ENCODE measurements at regions not wholly inside any gene's neighbourhood (a gene's known extent, or its start where the extent isn't known, plus 50 kb on each side); places are given as distances from the start of the nearest gene placed in this dataset.

DNA sequence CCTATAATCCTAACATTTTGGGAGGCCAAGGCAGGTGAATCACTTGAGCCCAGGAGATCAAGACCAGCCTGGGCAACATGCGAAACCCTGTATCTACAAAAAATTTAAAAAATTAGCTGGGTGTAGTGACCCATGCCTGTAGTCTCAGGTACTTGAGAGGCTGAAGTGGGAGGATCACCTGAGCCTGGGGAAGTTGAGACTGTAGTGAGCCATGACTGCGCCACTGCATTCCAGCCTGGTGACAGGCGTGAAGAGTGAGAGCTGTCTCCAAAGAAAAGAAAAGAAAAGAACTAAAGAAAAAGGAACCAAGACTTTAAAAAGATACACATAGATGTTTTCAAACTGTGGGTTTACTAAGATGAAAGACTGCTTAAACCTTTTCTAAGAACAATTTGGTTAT lies 129.0 kb downstream of the SPCS3 start:
- ATAC-seq (ENCODE audit: insufficient number of reproducible peaks, low FRiP score, low read depth) (no peak), DNase-seq (ENCODE audit: low spot score) (no peak)
- no peak overlapping the region for H3K27ac ChIP-seq
- TF ChIP-seq, protein P1, sequence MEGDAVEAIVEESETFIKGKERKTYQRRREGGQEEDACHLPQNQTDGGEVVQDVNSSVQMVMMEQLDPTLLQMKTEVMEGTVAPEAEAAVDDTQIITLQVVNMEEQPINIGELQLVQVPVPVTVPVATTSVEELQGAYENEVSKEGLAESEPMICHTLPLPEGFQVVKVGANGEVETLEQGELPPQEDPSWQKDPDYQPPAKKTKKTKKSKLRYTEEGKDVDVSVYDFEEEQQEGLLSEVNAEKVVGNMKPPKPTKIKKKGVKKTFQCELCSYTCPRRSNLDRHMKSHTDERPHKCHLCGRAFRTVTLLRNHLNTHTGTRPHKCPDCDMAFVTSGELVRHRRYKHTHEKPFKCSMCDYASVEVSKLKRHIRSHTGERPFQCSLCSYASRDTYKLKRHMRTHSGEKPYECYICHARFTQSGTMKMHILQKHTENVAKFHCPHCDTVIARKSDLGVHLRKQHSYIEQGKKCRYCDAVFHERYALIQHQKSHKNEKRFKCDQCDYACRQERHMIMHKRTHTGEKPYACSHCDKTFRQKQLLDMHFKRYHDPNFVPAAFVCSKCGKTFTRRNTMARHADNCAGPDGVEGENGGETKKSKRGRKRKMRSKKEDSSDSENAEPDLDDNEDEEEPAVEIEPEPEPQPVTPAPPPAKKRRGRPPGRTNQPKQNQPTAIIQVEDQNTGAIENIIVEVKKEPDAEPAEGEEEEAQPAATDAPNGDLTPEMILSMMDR (IDR thresholded peaks at IDR 0.05), result no peak
- no peaks in the 10 kb centered on the region for H3K36me3 ChIP-seq
- no peaks in the 10 kb centered on the region for H3K4me1 ChIP-seq (ENCODE audit: control insufficient read depth in 1 of 2, low read depth in 2 of 2)
- no peaks in the 10 kb centered on the region for H3K27me3 ChIP-seq (replicated peaks; ENCODE audit: insufficient read depth)
- H3K4me3 ChIP-seq, result no peak overlapping the region
- no peaks in the 10 kb centered on the region for H3K9me3 ChIP-seq

GRCh38 chr4:176451443-176451842 lies 131.7 kb downstream of the SPCS3 start:
- no peaks in the 10 kb centered on the region for H3K36me3 ChIP-seq
- H3K9me3 ChIP-seq, result no peaks in the 10 kb centered on the region
- H3K27ac ChIP-seq, result no peak overlapping the region
- no peak for ATAC-seq (ENCODE audit: insufficient number of reproducible peaks, low FRiP score, low read depth)
- H3K4me1 ChIP-seq (ENCODE audit: control insufficient read depth in 1 of 2, low read depth in 2 of 2), result no peaks in the 10 kb centered on the region
- no peaks in the 10 kb centered on the region for H3K27me3 ChIP-seq (replicated peaks; ENCODE audit: insufficient read depth)
- DNase-seq (ENCODE audit: low spot score), result no peak
- TF ChIP-seq, protein P1 (IDR thresholded peaks at IDR 0.05), result no peak
- H3K4me3 ChIP-seq, result no peak overlapping the region

DNA sequence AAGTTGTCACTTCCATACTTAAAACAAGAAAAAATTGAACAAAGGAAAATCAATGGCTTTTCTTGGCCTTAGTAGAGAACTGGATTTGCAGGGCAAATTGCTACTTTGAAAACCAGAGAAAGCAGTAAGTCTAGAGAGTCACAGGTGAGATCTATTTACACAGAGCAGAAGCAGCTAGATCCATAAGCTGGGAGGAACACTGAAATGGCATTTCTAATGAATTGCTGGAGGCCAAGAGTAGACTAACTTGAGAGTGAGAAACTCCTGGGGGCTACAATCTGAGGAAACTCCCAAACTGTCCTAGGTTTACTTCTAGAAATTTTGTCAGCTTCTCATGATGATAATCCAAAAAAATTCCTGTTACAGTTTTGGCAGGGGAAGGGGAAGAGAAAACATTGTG lies 133.3 kb downstream of the SPCS3 start:
- TF ChIP-seq, protein P1 (IDR thresholded peaks at IDR 0.05), result no peak
- no peak for DNase-seq (ENCODE audit: low spot score)
- Histone ChIP-seq H3K36me3 (no peaks in the 10 kb centered on the region), H3K27me3 (replicated peaks; ENCODE audit: insufficient read depth) (no peaks in the 10 kb centered on the region), H3K4me1 (ENCODE audit: control insufficient read depth in 1 of 2, low read depth in 2 of 2) (no peaks in the 10 kb centered on the region), H3K27ac (no peak overlapping the region), H3K9me3 (no peaks in the 10 kb centered on the region), H3K4me3 (no peak overlapping the region)
- ATAC-seq (ENCODE audit: insufficient number of reproducible peaks, low FRiP score, low read depth), result no peak

DNA sequence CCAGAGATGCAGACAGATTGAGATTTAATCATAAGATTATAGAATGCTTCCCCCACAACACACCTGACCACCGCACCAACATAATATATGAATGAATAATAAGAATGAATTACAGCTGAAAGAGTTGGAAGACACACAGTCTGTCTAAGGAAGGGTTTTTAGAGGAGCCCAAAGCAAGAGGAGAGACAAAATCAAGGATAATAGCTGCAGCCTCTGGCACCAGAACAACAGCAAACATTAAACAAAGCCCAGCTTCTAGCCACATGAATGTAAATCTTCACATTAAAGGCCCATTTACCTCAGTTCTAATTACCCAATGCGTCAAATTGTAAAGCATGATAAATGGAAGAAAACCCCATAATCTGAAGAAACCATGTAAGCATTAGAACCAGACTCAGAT lies 133.9 kb downstream of the SPCS3 start:
- Histone ChIP-seq H3K9me3 (no peaks in the 10 kb centered on the region), H3K4me3 (no peak overlapping the region), H3K27ac (no peak overlapping the region), H3K27me3 (replicated peaks; ENCODE audit: insufficient read depth) (no peaks in the 10 kb centered on the region), H3K36me3 (no peaks in the 10 kb centered on the region), H3K4me1 (ENCODE audit: control insufficient read depth in 1 of 2, low read depth in 2 of 2) (no peaks in the 10 kb centered on the region)
- TF ChIP-seq, protein P1 (IDR thresholded peaks at IDR 0.05), result no peak
- ATAC-seq (ENCODE audit: insufficient number of reproducible peaks, low FRiP score, low read depth), result no peak
- no peak for DNase-seq (ENCODE audit: low spot score)

- TF ChIP-seq, protein P1 (IDR thresholded peaks at IDR 0.05), result no peak
- Histone ChIP-seq H3K27me3 (replicated peaks; ENCODE audit: insufficient read depth) (no peaks in the 10 kb centered on the region), H3K4me1 (ENCODE audit: control insufficient read depth in 1 of 2, low read depth in 2 of 2) (no peaks in the 10 kb centered on the region), H3K9me3 (no peaks in the 10 kb centered on the region), H3K27ac (no peak overlapping the region), H3K36me3 (no peaks in the 10 kb centered on the region), H3K4me3 (no peak overlapping the region)
- DNase-seq (ENCODE audit: low spot score) (no peak), ATAC-seq (ENCODE audit: insufficient number of reproducible peaks, low FRiP score, low read depth) (no peak)
These were observed 145.0 kb downstream of the SPCS3 start for GRCh38 chr4:176464748-176465147.
